HG03060 (cell line): ENCODE measurements at regions not wholly inside any gene's neighbourhood (a gene's known extent, or its start where the extent isn't known, plus 50 kb on each side); places are given as distances from the start of the nearest gene placed in this dataset.

Experiments
- ATAC-seq: cut with Tn5 transposase; IDR thresholded peaks from one replicate; pipeline ENCODE4 v1.9.1; 2021; ENCODE audit warnings: low read depth, moderate number of reproducible peaks; ENCODE audit not compliant: unreplicated experiment

GRCh38 chr6:40015530-40015929, 81.3 kb upstream of the MOCS1 start:
- no peak for ATAC-seq

- no peak for ATAC-seq
These were observed 77.6 kb upstream of the MOCS1 start for GRCh38 chr6:40011844-40012243.

GRCh38 chr6:40000964-40001515, 66.8 kb upstream of the MOCS1 start:
- ATAC-seq = no peak

GRCh38 chr6:39999006-39999867, 65.0 kb upstream of the MOCS1 start:
- ATAC-seq = no peak

GRCh38 chr6:39998126-39998525, 63.9 kb upstream of the MOCS1 start:
- ATAC-seq = no peak

GRCh38 chr6:39997101-39997635, 62.9 kb upstream of the MOCS1 start:
- ATAC-seq = no peak

GRCh38 chr6:39995633-39996032, 61.4 kb upstream of the MOCS1 start:
- no peak for ATAC-seq

- no peak for ATAC-seq
These were observed 58.8 kb upstream of the MOCS1 start for GRCh38 chr6:39992861-39993622.
